Gastroesophageal sphincter (tissue), 3 donors: ENCODE measurements at regions not wholly inside any gene's neighbourhood (a gene's known extent, or its start where the extent isn't known, plus 50 kb on each side); places are given as distances from the start of the nearest gene placed in this dataset.
"Not testable (repeated sequence)": the region's sequence is repeated elsewhere in the genome, so short reads cannot be mapped to it uniquely, and the experiment has no call there.

Source experiments
- CTCF ChIP-seq, 4 experiments: fragments of 200-600 bp in 2 of 4; fragments of 450-650 bp in 2 of 4; sonication (generic) in 1 of 4; IDR thresholded peaks; one replicate each; pipeline ENCODE4 v1.5.1; 2017 to 2019; ENCODE audit warnings: antibody characterized with exemption in 4 of 4, mild to moderate bottlenecking in 2 of 4, moderate library complexity in 2 of 4
- POLR2A ChIP-seq, 2 donors: fragments of 450-650 bp; IDR thresholded peaks; one replicate each; pipeline ENCODE4 v1.6.1; 2017; ENCODE audit warnings: antibody characterized with exemption in 2 of 2, mild to moderate bottlenecking in 2 of 2, moderate library complexity in 1 of 2
- POLR2AphosphoS5 ChIP-seq: sonication (generic); formaldehyde crosslinking; IDR thresholded peaks from one replicate; pipeline ENCODE4 v1.6.1; 2017; ENCODE audit warnings: antibody characterized with exemption

- not testable (repeated sequence) for TF ChIP-seq CTCF (IDR thresholded peaks at IDR 0.05); POLR2A (IDR thresholded peaks at IDR 0.05); POLR2AphosphoS5
Observed at GRCh38 chr15:22174088-22174487, 93.8 kb downstream of the OR4M2 start.
